H1 (cell line): ENCODE measurements at regions not wholly inside any gene's neighbourhood (a gene's known extent, or its start where the extent isn't known, plus 50 kb on each side); places are given as distances from the start of the nearest gene placed in this dataset.

ENCODE experiments used
- CTCF ChIA-PET: fragments of 300-600 bp; sonication (Branson Sonifier 250); formaldehyde crosslinking; loops from one replicate; lab custom pipeline; 2021; ENCODE audit not compliant: partially characterized antibody; lab: Charles Lee
- POLR2A ChIA-PET: fragments of 300-600 bp; sonication (Branson Sonifier 250); formaldehyde crosslinking; loops from one replicate; lab custom pipeline; 2021; ENCODE audit warnings: inconsistent platforms; ENCODE audit not compliant: partially characterized antibody; lab: Charles Lee
- DNase-seq, 2 experiments: peaks; one replicate each; pipeline versions ENCODE4 v3.0.0 to v3.0.0-alpha.2; 2010 to 2022; ENCODE audit warnings: low spot score in 2 of 2, low read depth in 1 of 2, mixed read lengths in 1 of 2
- FAIRE-seq: peaks from 2 replicates; lab custom pipeline; 2011; peaks lifted over from hg19 to GRCh38; lab: Jason Lieb, UNC
- H2AFZ ChIP-seq: 2 replicates; pipeline ENCODE4 v1.8.1; 2012; ENCODE audit warnings: low read length, inconsistent platforms
- H2AK5ac ChIP-seq: 2 replicates; pipeline ENCODE4 v1.6.1; 2013; ENCODE audit warnings: low read depth, low read length
- H2BK120ac ChIP-seq: replicated peaks from 2 replicates; pipeline ENCODE3; 2013; ENCODE audit warnings: low read depth, low read length, inconsistent platforms
- H2BK12ac ChIP-seq: 2 replicates; pipeline ENCODE4 v1.6.1; 2013; ENCODE audit warnings: low read depth, low read length
- H2BK15ac ChIP-seq: 2 replicates; pipeline ENCODE4 v1.6.1; 2013; ENCODE audit warnings: low read length
- H2BK20ac ChIP-seq: 2 replicates; pipeline ENCODE4 v1.6.1; 2013; ENCODE audit warnings: low read length
- H2BK5ac ChIP-seq: 2 replicates; pipeline ENCODE4 v1.6.1; 2013; ENCODE audit warnings: low read depth, low read length
- H3K14ac ChIP-seq: 2 replicates; pipeline ENCODE4 v1.6.1; 2013; ENCODE audit warnings: inconsistent platforms; ENCODE audit not compliant: insufficient read length
- H3K18ac ChIP-seq: 2 replicates; pipeline ENCODE4 v1.6.1; 2013; ENCODE audit warnings: low read length; ENCODE audit errors: extremely low read depth
- H3K23ac ChIP-seq: 2 replicates; pipeline ENCODE4 v1.6.1; 2013; ENCODE audit warnings: inconsistent platforms; ENCODE audit not compliant: insufficient read length
- H3K23me2 ChIP-seq: 2 replicates; pipeline ENCODE4 v1.6.1; 2013; ENCODE audit warnings: low read depth, low read length
- H3K27ac ChIP-seq: 2 replicates; pipeline ENCODE4 v1.6.1; 2011; ENCODE audit warnings: low read depth, low read length, inconsistent platforms
- H3K27me3 ChIP-seq, 4 experiments: replicated peaks in 1 of 4; 1 replicate in 1 of 4; 2 replicates in 3 of 4; pipeline versions ENCODE4 v1.6.1 to v1.8.1; 2011 to 2013; ENCODE audit warnings: low read length in 3 of 4, mild to moderate bottlenecking in 3 of 4, inconsistent platforms in 2 of 4, mixed read lengths in 2 of 4, moderate library complexity in 1 of 4; ENCODE audit not compliant: control insufficient read depth in 3 of 4, insufficient read depth in 3 of 4; ENCODE audit errors: extremely low read depth in 1 of 4
- H3K36me3 ChIP-seq, 4 experiments: 2 replicates each; pipeline versions ENCODE4 v1.6.1 to v1.8.1; 2011 to 2013; ENCODE audit warnings: mild to moderate bottlenecking in 4 of 4, low read length in 3 of 4, moderate library complexity in 2 of 4, control low read depth in 1 of 4, inconsistent platforms in 1 of 4; ENCODE audit not compliant: insufficient read depth in 4 of 4, control insufficient read depth in 2 of 4
- H3K4ac ChIP-seq: replicated peaks from 2 replicates; pipeline ENCODE3; 2013; ENCODE audit warnings: low read length, low read depth, mixed read lengths, inconsistent platforms; ENCODE audit not compliant: insufficient read length
- H3K4me1 ChIP-seq, 4 experiments: replicated peaks in 1 of 4; 1 replicate in 1 of 4; 2 replicates in 3 of 4; pipeline versions ENCODE4 v1.6.1 to v1.8.1; 2011 to 2013; ENCODE audit warnings: low read length in 3 of 4, inconsistent platforms in 2 of 4, mixed read lengths in 1 of 4; ENCODE audit not compliant: insufficient read depth in 4 of 4, control insufficient read depth in 3 of 4
- H3K4me2 ChIP-seq, 2 experiments: 2 replicates each; pipeline versions ENCODE4 v1.6.1 to v1.8.1; 2011 to 2013; ENCODE audit warnings: low read depth in 2 of 2, low read length in 2 of 2, control low read depth in 1 of 2, inconsistent platforms in 1 of 2, mild to moderate bottlenecking in 1 of 2; ENCODE audit not compliant: insufficient read depth in 1 of 2
- H3K4me3 ChIP-seq, 4 experiments: fragments of 200-600, 300-600 bp in 1 of 4; sonication (generic), shearing (Covaris generic), sonication (Bioruptor Twin) in 1 of 4; 2 replicates each; pipeline versions ENCODE4 v1.5.1 to v1.8.1; 2011 to 2016; ENCODE audit warnings: low read length in 4 of 4, low read depth in 3 of 4, control low read depth in 2 of 4, inconsistent platforms in 2 of 4, mild to moderate bottlenecking in 2 of 4, mixed read lengths in 1 of 4, moderate library complexity in 1 of 4; ENCODE audit not compliant: insufficient read depth in 2 of 4; ENCODE audit errors: extremely low read depth in 1 of 4
- H3K56ac ChIP-seq: replicated peaks from 2 replicates; pipeline ENCODE3; 2013; ENCODE audit warnings: low read depth, mild to moderate bottlenecking, mixed read lengths, low read length, inconsistent platforms; ENCODE audit not compliant: insufficient read length
- H3K79me1 ChIP-seq: 2 replicates; pipeline ENCODE4 v1.6.1; 2013; ENCODE audit warnings: low read depth, low read length, control low read depth
- H3K79me2 ChIP-seq, 2 experiments: 2 replicates each; pipeline versions ENCODE4 v1.6.1 to v1.8.1; 2012 to 2013; ENCODE audit warnings: low read length in 2 of 2, mild to moderate bottlenecking in 2 of 2, inconsistent platforms in 1 of 2; ENCODE audit not compliant: insufficient read depth in 2 of 2, control insufficient read depth in 1 of 2
- H3K9ac ChIP-seq, 4 experiments: replicated peaks in 1 of 4; 1 replicate in 1 of 4; 2 replicates in 3 of 4; pipeline versions ENCODE4 v1.6.1 to v1.8.1; 2011 to 2013; ENCODE audit warnings: low read depth in 3 of 4, low read length in 3 of 4, control low read depth in 2 of 4, mild to moderate bottlenecking in 2 of 4, moderate library complexity in 2 of 4, inconsistent platforms in 1 of 4; ENCODE audit errors: extremely low read depth in 1 of 4
- H3K9me3 ChIP-seq, 2 experiments: 2 replicates each; pipeline versions ENCODE4 v1.6.1 to v1.8.1; 2012 to 2013; ENCODE audit warnings: mild to moderate bottlenecking in 2 of 2, moderate library complexity in 2 of 2, control low read depth in 1 of 2, inconsistent platforms in 1 of 2, low read depth in 1 of 2, low read length in 1 of 2, mixed read lengths in 1 of 2; ENCODE audit not compliant: insufficient read depth in 2 of 2
- H4K20me1 ChIP-seq, 2 experiments: replicated peaks in 1 of 2; 2 replicates each; pipeline versions ENCODE3 to v1.8.1; 2011 to 2013; ENCODE audit warnings: inconsistent platforms in 2 of 2, low read length in 2 of 2, mild to moderate bottlenecking in 1 of 2; ENCODE audit not compliant: insufficient read depth in 2 of 2, control insufficient read depth in 1 of 2
- H4K5ac ChIP-seq: 2 replicates; pipeline ENCODE4 v1.6.1; 2013; ENCODE audit warnings: low read length, low read depth, mixed read lengths, inconsistent platforms; ENCODE audit not compliant: insufficient read length
- H4K8ac ChIP-seq: 2 replicates; pipeline ENCODE4 v1.8.0; 2013; ENCODE audit warnings: mild to moderate bottlenecking, moderate library complexity, low read length, inconsistent platforms; ENCODE audit not compliant: insufficient read depth; ENCODE audit errors: extremely low read depth
- H4K91ac ChIP-seq: replicated peaks from 2 replicates; pipeline ENCODE3; 2013; ENCODE audit warnings: low read length, mixed read lengths, inconsistent platforms; ENCODE audit not compliant: insufficient read length
- ATF3 ChIP-seq: IDR thresholded peaks from 2 replicates; pipeline ENCODE4 v1.6.1; 2011; ENCODE audit warnings: low read depth, mild to moderate bottlenecking, low read length; ENCODE audit not compliant: insufficient read depth
- CHD2 ChIP-seq: IDR thresholded peaks from 2 replicates; pipeline ENCODE4 v1.6.1; 2012; ENCODE audit warnings: low read length, improper control_type of control experiment
- CTCF ChIP-seq, 3 experiments: IDR thresholded peaks; 1 replicate in 2 of 3; 2 replicates in 1 of 3; pipeline versions ENCODE4 v1.5.1 to v1.6.1; 2011; ENCODE audit warnings: low read length in 3 of 3, mild to moderate bottlenecking in 3 of 3, inconsistent platforms in 2 of 3, low read depth in 1 of 3, moderate library complexity in 1 of 3; ENCODE audit not compliant: insufficient read depth in 1 of 3; ENCODE audit errors: control extremely low read depth in 1 of 3
- KDM5A ChIP-seq: fragments of 200-600 bp; IDR thresholded peaks from 2 replicates; pipeline ENCODE4 v1.7.1; 2012; ENCODE audit warnings: mild to moderate bottlenecking, low read length, inconsistent platforms, mixed read lengths
- MAX ChIP-seq: IDR thresholded peaks from 2 replicates; pipeline ENCODE4 v1.6.1; 2012; ENCODE audit warnings: inconsistent platforms
- SIN3A ChIP-seq, 2 experiments: IDR thresholded peaks in 1 of 2; conservative IDR thresholded peaks in 1 of 2; 2 replicates each; pipeline ENCODE4 v1.6.1; 2011 to 2012; ENCODE audit warnings: low read length in 2 of 2, improper control_type of control experiment in 1 of 2, low read depth in 1 of 2, mild to moderate bottlenecking in 1 of 2
- TEAD4 ChIP-seq: IDR thresholded peaks from 2 replicates; pipeline ENCODE4 v1.6.1; 2012; ENCODE audit warnings: low read depth, low read length, inconsistent platforms, mixed read lengths
- USF2 ChIP-seq: IDR thresholded peaks from 2 replicates; pipeline ENCODE4 v1.6.1; 2011; ENCODE audit warnings: low read length, improper control_type of control experiment
- ZNF274 ChIP-seq: IDR thresholded peaks from 2 replicates; pipeline ENCODE4 v1.7.0; 2012; ENCODE audit warnings: low read length, borderline replicate concordance; ENCODE audit errors: extremely low read depth
- WGBS, 2 experiments: shearing (Covaris generic) in 1 of 2; methylation state at CpG; one replicate each; pipeline versions ENCODE4 v1.1.6 to v1.1.7; 2013 to 2015; ENCODE audit warnings: low lambda C conversion rate in 2 of 2, mixed read lengths in 2 of 2, inconsistent platforms in 1 of 2, low coverage in 1 of 2, missing lambda C conversion rate in 1 of 2; ENCODE audit not compliant: insufficient replicate concordance in 2 of 2, insufficient coverage in 1 of 2, insufficient read length in 1 of 2; ENCODE audit errors: extremely low coverage in 1 of 2, missing lambda C conversion rate in 1 of 2; 5-methylcytosine and 5-hydroxymethylcytosine counted together

- H3K4me3 ChIP-seq, result no peak overlapping the region
- POLR2A ChIA-PET, result no interaction called here
- H2BK20ac ChIP-seq, result no peak overlapping the region
- H4K8ac ChIP-seq, result no peak overlapping the region
- no peak overlapping the region for H2BK15ac ChIP-seq
- peak overlapping the region; percentile 43 for H3K56ac ChIP-seq
- H4K5ac ChIP-seq, result no peak overlapping the region
- no peak overlapping the region for H2BK12ac ChIP-seq
- no peak overlapping the region for H3K14ac ChIP-seq
- no peaks in the 10 kb centered on the region for H3K79me1 ChIP-seq
- H3K27ac ChIP-seq, result no peak overlapping the region
- H3K4me1 ChIP-seq, result peaks cover 0 to 8% (median 5%) of the 10 kb centered on the region in 4 experiments; a peak in 4 of 7 replicates
- no peaks in the 10 kb centered on the region for H3K9me3 ChIP-seq
- H2BK5ac ChIP-seq, result no peak overlapping the region
- H4K20me1 ChIP-seq, result peaks cover 0 to 4% of the 10 kb centered on the region in 2 experiments
- H3K36me3 ChIP-seq, result no peaks in the 10 kb centered on the region; a peak in 1 of 8 replicates
- FAIRE-seq (no peak), DNase-seq (no peak)
- 97 to 100% methylated on average over 1 of the region's 1 CpG for WGBS, 2 experiments
- H3K23me2 ChIP-seq, result peaks cover 10% of the 10 kb centered on the region; the same call in 1 of the 2 replicates
- H3K9ac ChIP-seq, result no peak overlapping the region
- no peaks in the 10 kb centered on the region; a peak in 1 of 7 replicates for H3K27me3 ChIP-seq
- H3K4ac ChIP-seq, result no peak overlapping the region
- TF ChIP-seq CHD2 (no peak), USF2 (no peak), ATF3 (no peak), MAX (no peak), TEAD4 (no peak), ZNF274 (no peak), KDM5A (no peak), CTCF (IDR thresholded peaks at IDR 0.05; ENCODE audit: control extremely low read depth in 1 of 3, insufficient read depth in 1 of 3, low read depth in 1 of 3, low read length in 3 of 3) (no peak), SIN3A (conservative IDR thresholded peaks at IDR 0.05 in 1 of 2, IDR thresholded peaks at IDR 0.05 in 1 of 2; ENCODE audit: low read depth in 1 of 2, low read length in 2 of 2) (no peak)
- no peak overlapping the region for H3K18ac ChIP-seq
- no peak overlapping the region for H2AFZ ChIP-seq
- H2BK120ac ChIP-seq, result no peak overlapping the region
- H3K79me2 ChIP-seq, result no peaks in the 10 kb centered on the region
- H4K91ac ChIP-seq, result no peak overlapping the region
- no peak overlapping the region for H2AK5ac ChIP-seq
- CTCF ChIA-PET, result no interaction called here
- H3K4me2 ChIP-seq, result no peak overlapping the region
- H3K23ac ChIP-seq, result no peak overlapping the region
Observed at GRCh38 chr10:78901694-78902093, 167.1 kb upstream of the ZMIZ1 start.
